Brain pericyte (primary cell): ENCODE measurements at regions not wholly inside any gene's neighbourhood (a gene's known extent, or its start where the extent isn't known, plus 50 kb on each side); places are given as distances from the start of the nearest gene placed in this dataset.

Source experiments
- DNase-seq: peaks from one replicate; pipeline ENCODE4 v3.0.0-alpha.2; 2012; ENCODE audit warnings: low read depth, low spot score

DNA sequence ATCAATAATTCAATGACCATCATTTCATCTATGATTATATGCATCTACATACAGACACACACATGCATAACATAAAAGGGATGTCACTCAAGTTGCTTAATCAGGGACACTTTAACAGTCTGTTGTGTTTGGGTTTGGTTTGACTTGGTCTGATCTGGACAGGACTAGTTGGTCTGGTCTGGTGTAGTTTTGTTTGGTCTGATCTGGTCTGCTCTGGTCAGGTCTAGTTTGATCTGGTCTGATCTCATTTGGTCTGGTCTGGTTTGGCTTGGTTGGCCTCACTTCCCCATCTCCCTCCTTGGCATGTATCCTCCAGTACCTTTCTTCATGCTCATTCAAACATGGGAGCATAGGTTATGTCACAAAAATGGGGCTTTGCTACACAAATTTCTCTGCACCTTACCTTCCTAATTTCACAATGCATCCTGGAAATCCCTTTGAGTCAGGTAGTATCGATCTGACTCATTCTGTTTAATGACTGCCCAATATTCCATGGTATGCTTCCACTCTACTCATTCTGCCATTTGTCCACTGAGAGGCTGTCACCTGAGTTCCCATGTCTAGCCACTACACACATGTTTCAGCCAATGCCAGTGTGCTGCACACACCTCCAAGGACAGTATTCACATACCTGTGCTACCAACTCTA, 73.0 kb upstream of the TPM1 start:
- no peak for DNase-seq

DNA sequence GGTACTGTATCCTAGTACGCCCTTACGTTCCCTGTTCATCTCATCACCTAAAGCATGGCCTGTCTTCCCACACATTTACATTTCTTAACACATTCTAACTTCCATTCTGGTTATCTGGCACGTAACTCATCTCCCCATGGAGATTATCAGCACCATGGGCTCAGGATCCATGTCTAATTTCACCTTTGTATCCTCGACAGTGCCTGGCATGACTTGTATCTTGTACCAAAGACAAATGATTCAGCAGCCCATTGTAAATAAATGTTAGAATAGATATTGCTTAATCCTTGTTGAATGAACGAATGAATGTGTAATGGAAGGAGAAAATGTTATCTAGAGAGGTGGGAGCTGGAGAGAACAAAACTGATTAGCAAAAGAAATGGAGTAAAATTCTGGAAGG, 69.7 kb upstream of the TPM1 start:
- no peak for DNase-seq

DNA sequence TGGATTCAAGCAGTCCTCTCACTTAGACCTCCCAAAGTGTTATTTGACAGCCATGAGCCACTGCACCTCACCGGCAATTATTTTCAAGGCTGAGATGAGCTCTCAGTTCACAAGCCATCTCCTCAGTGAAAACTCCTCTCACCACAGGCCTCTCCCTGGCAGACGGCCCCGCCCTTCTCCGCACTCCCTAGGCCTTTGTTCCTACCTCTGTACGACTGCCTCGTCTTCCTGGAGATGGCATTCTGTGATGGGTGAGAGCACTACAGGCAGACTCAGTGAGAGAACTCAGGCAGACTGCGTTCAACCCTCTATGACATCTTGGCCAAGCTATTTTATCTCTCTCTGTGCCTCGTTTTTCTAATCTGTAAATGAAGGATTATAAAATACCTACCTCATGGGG, 67.0 kb upstream of the TPM1 start:
- no peak for DNase-seq

DNA sequence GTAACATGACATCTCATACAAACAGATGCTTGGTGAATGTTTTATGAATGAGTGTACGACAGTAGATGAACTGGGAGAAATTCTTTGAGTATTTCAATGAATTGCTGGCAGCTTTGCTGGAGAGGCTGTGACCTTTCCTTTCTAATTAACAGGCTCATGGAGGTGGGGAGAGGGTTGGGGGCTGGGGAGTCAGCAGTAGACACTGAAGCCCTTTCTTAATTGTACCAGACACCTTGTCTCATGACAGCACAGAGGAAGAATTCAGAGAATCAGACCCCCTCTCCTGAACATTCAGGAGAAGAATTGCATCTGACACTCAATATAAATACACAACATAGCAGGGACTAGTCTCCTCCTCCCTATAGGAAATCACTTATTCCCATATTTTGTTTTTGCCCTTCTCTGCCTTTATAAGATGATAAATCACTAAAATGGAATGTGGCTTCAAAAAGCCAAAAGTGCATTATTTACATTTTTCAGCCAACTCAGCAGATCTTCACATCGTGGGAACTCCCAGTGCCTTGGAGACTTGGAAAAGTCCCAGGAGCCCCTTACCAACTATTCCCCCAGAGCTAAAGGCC, 66.2 kb upstream of the TPM1 start:
- DNase-seq = no peak

DNA sequence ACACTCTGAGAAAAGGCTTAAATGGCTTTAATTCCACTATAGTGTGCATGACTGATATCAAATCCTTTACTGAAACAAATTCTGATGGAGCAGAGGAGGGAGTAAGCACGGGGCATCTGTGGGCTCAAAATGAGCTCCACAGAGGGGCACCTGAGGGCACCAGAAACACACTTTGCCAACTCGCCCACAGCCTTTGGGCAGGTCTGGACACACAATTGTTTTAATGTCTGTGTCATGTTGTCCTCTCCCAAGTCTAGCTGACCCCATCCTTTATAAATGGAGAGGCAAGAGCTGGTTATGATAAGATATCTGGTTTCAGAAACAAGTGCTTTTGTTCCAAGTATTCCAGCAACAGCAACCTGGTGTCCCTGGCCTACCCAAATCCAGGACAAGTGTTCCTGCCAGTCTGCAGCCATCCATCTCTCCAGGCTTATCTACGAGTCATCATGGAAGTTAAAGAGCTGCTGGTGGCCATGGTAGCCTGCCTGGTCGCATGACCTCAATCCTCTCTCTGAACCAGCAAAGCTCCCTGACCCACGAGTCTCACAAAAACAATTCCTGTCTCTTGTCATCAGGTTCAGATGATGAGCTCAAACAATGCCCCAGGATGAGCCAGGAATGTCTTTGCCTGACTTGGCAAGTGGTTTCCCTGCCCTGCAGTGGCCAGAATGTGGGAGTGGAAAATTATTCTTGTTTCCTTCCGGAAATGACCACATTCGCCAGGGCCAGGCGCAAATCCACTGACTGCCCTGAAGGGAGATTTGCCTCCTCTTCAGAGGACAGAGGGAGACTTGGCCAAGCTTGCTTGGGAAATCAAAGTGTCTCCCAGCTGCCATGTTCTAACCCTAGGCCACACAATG, 64.4 kb upstream of the TPM1 start:
- DNase-seq = no peak

DNA sequence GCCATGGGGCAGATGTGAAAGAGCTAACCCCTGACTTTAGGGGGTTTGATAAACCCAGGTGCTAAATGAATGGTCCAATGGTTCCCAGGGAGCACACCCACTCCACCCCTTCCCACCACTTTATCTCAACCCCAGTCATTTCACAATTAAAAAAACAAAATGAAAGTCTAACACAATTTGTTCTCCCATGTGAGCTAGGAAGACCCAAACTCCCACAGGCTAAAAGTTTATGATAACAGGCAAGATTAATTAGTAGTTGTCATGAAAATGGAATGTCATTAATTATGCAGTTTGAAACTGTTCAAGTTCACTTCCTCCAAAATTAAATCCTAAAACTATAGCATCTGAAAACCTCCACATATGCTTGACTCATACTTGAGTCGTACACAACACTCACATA, 63.3 kb upstream of the TPM1 start:
- DNase-seq = no peak

DNA sequence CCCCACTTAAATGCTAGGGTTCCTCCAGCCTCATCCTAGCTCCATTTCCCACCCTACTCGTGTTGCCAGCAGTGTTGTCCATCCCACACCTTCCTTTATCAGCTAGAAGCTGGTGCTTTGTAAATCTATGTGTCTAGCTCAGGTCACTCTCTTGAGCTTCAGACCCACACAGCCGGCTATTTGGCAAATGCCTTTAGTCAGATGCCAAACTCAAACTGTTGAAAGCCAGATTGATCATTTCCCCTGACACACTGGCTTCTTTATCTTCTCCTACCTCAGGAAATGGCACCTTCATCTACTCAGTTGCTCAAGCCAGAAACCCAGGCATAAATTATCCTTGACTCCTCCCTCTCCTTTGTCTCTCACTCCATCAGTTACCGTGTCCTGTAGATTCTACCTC, 61.5 kb upstream of the TPM1 start:
- DNase-seq = no peak

DNA sequence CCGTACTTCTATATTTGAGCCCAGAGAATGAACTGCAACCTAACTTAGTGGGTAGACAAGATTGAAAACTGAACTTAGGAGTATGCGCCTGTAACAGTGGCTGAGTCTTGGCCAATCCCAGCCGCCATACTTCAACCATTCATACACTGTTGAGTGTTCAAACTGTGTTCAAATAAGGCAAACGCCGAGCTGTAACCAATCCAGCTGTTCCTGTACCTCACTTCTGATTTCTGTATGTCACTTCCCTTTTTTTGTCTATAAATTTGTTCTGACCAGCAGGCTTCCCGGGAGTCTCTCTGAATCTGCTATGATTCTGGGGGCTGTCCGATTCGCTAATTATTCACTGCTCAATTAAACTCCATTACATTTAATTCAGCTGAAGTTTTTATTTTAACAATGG, 58.6 kb upstream of the TPM1 start:
- no peak for DNase-seq

DNA sequence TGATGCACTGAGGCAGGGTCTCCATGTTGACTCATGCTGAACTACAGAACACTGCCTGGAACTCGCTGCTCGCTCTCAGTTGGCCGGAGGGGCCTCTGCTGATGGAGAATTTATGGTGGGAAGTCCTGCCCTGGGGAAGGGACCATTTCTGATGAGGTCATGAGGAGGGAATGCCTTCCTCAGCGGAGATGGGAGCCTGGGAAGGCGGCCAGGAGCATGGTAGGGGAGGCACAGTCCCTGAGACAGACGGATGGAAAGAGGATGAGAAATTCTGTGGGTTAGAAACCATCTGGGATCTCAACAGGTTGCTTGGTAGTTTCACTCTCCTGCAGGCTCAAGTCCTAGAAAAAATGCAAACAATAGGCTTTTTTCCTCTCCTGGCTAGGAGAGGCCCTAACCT, 56.8 kb upstream of the TPM1 start:
- no peak for DNase-seq

DNA sequence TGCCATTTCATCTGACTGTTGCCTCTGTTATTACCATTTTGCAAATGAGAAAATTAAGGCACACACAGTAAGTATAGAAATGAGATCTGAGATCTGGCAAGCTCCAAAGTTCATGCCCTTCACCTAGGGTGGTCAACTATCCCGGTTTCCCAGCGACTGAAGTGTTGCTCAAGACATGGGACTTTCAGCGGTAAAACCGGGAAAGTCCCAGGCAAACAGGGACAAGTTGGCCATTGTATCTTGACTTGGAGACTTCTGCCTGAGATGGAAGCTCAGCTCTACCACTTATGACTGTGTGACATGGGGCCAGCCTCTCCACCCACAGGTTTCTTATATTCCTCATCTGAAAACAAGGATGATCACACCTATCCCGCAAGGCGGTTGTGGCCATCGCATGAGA, 55.6 kb upstream of the TPM1 start:
- no peak for DNase-seq

DNA sequence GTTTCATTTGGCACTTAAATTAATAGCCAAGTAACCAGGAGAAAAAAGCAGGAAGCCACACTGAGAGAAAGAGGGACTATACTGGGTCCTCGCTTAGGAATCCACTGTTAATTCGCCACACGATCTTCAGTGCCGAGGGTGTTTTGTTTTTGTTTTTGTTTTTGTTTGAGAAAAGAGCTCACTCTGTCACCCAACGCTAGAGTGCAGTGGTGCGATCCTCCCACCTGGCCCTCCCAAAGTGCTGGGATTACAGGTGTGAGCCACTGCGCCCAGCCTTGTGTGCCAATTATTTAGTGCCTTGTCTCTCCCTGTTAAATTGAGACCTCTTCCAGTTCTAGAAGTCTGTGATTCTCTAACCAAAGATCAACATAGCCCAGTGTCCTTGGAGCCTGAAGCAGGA, 53.8 kb upstream of the TPM1 start:
- DNase-seq = no peak

DNA sequence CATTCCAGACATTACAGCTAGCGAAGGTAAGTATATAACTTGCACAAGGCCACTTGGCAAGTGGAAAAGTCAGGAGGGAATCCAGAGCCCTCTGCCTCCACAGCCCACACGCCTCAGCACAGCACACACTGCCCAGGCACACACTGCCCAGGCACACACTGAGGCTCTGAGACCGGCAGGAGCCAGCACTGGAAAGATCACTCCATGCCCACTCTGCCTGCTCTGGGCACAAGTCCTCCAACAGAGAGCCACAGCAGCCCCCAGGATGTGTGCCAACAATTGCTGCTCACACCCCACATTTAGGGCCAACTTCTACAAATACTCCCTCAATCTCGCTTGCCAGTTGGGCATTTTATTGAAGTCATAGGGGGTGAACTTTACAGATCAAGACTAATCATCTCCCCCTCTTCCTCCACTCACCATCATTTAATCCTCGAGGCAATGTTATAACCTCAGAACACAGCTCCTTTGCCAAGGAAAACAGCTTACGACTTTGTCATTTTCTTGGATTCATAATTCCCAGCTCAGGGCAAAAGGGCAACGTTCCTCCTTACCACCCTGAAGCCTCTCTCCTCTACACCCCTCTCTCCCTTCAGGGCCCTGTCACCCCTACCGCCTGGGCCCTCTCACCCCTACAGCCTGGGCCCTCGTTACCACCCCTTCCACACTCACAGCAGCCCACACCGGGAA, 53.0 kb upstream of the TPM1 start:
- DNase-seq = no peak

DNA sequence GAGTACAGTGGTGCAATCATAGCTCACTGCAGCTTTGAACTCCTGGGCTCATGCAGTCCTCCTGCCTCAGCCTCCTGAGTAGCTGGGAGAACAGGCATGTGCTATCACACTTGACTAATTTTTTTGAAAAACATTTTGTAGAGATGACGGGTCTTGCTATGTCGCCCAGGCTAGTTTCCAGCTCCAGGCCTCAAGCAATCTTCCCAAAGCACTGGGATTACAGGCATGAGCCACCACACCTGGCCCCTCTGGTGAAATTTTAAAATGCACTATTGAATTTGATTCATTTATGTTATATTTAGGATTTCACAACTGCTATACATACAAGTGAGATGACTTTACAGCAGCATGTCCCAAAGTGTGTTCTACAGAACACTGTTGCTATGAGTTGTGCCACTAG, 50.8 kb upstream of the TPM1 start:
- no peak for DNase-seq

DNA sequence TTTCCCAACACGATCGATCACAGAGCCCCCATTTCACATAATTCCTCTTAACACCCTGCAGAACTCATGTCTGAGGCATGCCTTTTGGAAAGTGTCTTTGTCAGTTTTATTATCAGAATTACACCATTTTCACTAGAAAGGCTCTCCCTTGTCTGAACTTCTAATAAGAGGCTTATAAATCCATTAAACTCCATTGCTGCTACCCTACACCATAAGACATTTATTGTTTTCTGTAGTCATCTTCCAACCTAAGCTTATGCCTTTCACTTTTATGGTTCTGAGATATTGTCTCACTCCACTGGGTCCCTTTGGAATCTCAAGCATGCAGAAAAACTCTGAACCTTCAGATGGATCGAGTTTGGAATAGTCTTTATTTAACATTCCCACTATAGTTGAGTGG, 50.2 kb upstream of the TPM1 start:
- no peak for DNase-seq
